Endodermal cell (in vitro differentiated cells): ENCODE measurements at regions not wholly inside any gene's neighbourhood (a gene's known extent, or its start where the extent isn't known, plus 50 kb on each side); places are given as distances from the start of the nearest gene placed in this dataset.

Experiments used
- DNase-seq: peaks from one replicate; pipeline ENCODE4 v3.0.0-alpha.2; 2017
- H3K27ac ChIP-seq: 2 replicates; pipeline ENCODE4 v1.5.1; 2013; ENCODE audit warnings: mild to moderate bottlenecking, low read depth, low read length, moderate library complexity
- H3K27me3 ChIP-seq: 2 replicates; pipeline ENCODE4 v1.6.1; 2013; ENCODE audit warnings: mild to moderate bottlenecking, low read length, moderate library complexity; ENCODE audit not compliant: insufficient read depth, control insufficient read depth, poor library complexity, severe bottlenecking
- H3K36me3 ChIP-seq: 2 replicates; pipeline ENCODE4 v1.7.0; 2013; ENCODE audit warnings: mild to moderate bottlenecking, low read length, moderate library complexity; ENCODE audit not compliant: control insufficient read depth, insufficient read depth
- H3K4me1 ChIP-seq: one replicate; pipeline ENCODE4 v1.7.0; 2013; ENCODE audit warnings: low read length; ENCODE audit not compliant: control insufficient read depth, insufficient read depth
- H3K4me3 ChIP-seq: 2 replicates; pipeline ENCODE4 v1.5.1; 2013; ENCODE audit warnings: mild to moderate bottlenecking, low read length, moderate library complexity
- H3K9ac ChIP-seq: 2 replicates; pipeline ENCODE4 v1.6.1; 2013; ENCODE audit warnings: mild to moderate bottlenecking, low read length, moderate library complexity; ENCODE audit not compliant: poor library complexity, severe bottlenecking; ENCODE audit errors: extremely low read depth
- H3K9me3 ChIP-seq: 2 replicates; pipeline ENCODE4 v1.6.1; 2013; ENCODE audit warnings: mild to moderate bottlenecking, low read length, moderate library complexity; ENCODE audit not compliant: control insufficient read depth
- H3K27ac Mint-ChIP-seq: 2 replicates; pipeline ENCODE4 v1.8.0; 2020; ENCODE audit warnings: mixed read lengths
- H3K27me3 Mint-ChIP-seq: 2 replicates; pipeline ENCODE4 v1.8.0; 2021; ENCODE audit warnings: mild to moderate bottlenecking, mixed read lengths; ENCODE audit not compliant: insufficient read depth
- H3K36me3 Mint-ChIP-seq: 2 replicates; pipeline ENCODE4 v1.8.0; 2020; ENCODE audit warnings: low read depth, mixed read lengths
- H3K4me1 Mint-ChIP-seq: 2 replicates; pipeline ENCODE4 v1.8.0; 2020; ENCODE audit warnings: mixed read lengths
- H3K4me3 Mint-ChIP-seq: 2 replicates; pipeline ENCODE4 v1.8.0; 2020; ENCODE audit warnings: mild to moderate bottlenecking, moderate library complexity, mixed read lengths
- H3K9me3 Mint-ChIP-seq: 2 replicates; pipeline ENCODE4 v1.8.0; 2020; ENCODE audit warnings: mild to moderate bottlenecking, mixed read lengths
- CTCF ChIP-seq: fragments of 200-600 bp; sonication (generic); conservative IDR thresholded peaks from 2 replicates; pipeline ENCODE4 v1.5.0; 2021; ENCODE audit warnings: antibody characterized with exemption, mild to moderate bottlenecking
- WGBS, 2 experiments: methylation state at CpG; one replicate each; pipeline versions ENCODE4 v1.1.5 to v1.1.7; 2013; ENCODE audit warnings: missing lambda C conversion rate in 2 of 2, mixed read lengths in 1 of 2; ENCODE audit not compliant: insufficient coverage in 1 of 2, insufficient read length in 1 of 2; 5-methylcytosine and 5-hydroxymethylcytosine counted together

GRCh38 chr14:43247877-43248276, 1259.2 kb downstream of the FSCB start:
- no peak overlapping the region for H3K4me3 Mint-ChIP-seq
- no peak for TF ChIP-seq CTCF
- H3K36me3 ChIP-seq = no peaks in the 10 kb centered on the region
- no peak overlapping the region for H3K27ac Mint-ChIP-seq
- H3K9me3 Mint-ChIP-seq = peaks cover 7% of the 10 kb centered on the region
- no peaks in the 10 kb centered on the region for H3K27me3 Mint-ChIP-seq
- no peak overlapping the region for H3K27ac ChIP-seq
- H3K9me3 ChIP-seq = no peaks in the 10 kb centered on the region
- H3K27me3 ChIP-seq = no peaks in the 10 kb centered on the region
- no peak overlapping the region for H3K9ac ChIP-seq
- 77% methylated on average over 1 of the region's 1 CpG; no CpG with 5 or more reads in 1 of the 2 experiments for WGBS, 2 experiments
- H3K4me3 ChIP-seq = no peak overlapping the region
- H3K36me3 Mint-ChIP-seq = no peaks in the 10 kb centered on the region
- no peak for DNase-seq
- no peaks in the 10 kb centered on the region for H3K4me1 ChIP-seq
- H3K4me1 Mint-ChIP-seq = no peaks in the 10 kb centered on the region

GRCh38 chr14:43244142-43244625, 1262.9 kb downstream of the FSCB start:
- Mint-ChIP-seq H3K27me3 (no peaks in the 10 kb centered on the region), H3K9me3 (peaks cover 7% of the 10 kb centered on the region)
- WGBS, 2 experiments = 95% methylated on average over 2 of the region's 2 CpGs; no CpG with 5 or more reads in 1 of the 2 experiments

GRCh38 chr14:43243168-43243567, 1263.9 kb downstream of the FSCB start:
- H3K9me3 Mint-ChIP-seq = peaks cover 7% of the 10 kb centered on the region
- no CpG with 5 or more reads among the region's 1 CpG for WGBS, 2 experiments
- TF ChIP-seq CTCF = no peak

More at GRCh38 chr14:43244142-43244625, 1262.9 kb downstream of the FSCB start:
- H3K9me3 ChIP-seq = no peaks in the 10 kb centered on the region
- Mint-ChIP-seq H3K36me3 (no peaks in the 10 kb centered on the region), H3K4me3 (no peak overlapping the region), H3K27ac (no peak overlapping the region), H3K4me1 (no peaks in the 10 kb centered on the region)
- no peaks in the 10 kb centered on the region for H3K27me3 ChIP-seq
- no peak overlapping the region for H3K27ac ChIP-seq
- no peaks in the 10 kb centered on the region for H3K36me3 ChIP-seq
- no peak overlapping the region for H3K4me3 ChIP-seq
- no peaks in the 10 kb centered on the region for H3K4me1 ChIP-seq
- DNase-seq = no peak
- no peak overlapping the region for H3K9ac ChIP-seq
- TF ChIP-seq CTCF = no peak

More at GRCh38 chr14:43243168-43243567, 1263.9 kb downstream of the FSCB start:
- Histone ChIP-seq H3K9me3 (no peaks in the 10 kb centered on the region), H3K27ac (no peak overlapping the region), H3K27me3 (no peaks in the 10 kb centered on the region), H3K4me1 (no peaks in the 10 kb centered on the region), H3K36me3 (no peaks in the 10 kb centered on the region), H3K9ac (no peak overlapping the region), H3K4me3 (no peak overlapping the region)
- H3K4me3 Mint-ChIP-seq = no peak overlapping the region
- H3K27ac Mint-ChIP-seq = no peak overlapping the region
- H3K36me3 Mint-ChIP-seq = no peaks in the 10 kb centered on the region
- H3K4me1 Mint-ChIP-seq = no peaks in the 10 kb centered on the region
- no peak for DNase-seq
- H3K27me3 Mint-ChIP-seq = no peaks in the 10 kb centered on the region
